ENCODE measurements at regions not wholly inside any gene's neighbourhood (a gene's known extent, or its start where the extent isn't known, plus 50 kb on each side); places are given as distances from the start of the nearest gene placed in this dataset.
"Not testable (repeated sequence)": the region's sequence is repeated elsewhere in the genome, so short reads cannot be mapped to it uniquely, and the experiment has no call there.

GRCh38 chr2:239833269-239834109 lies 191.7 kb downstream of the NDUFA10 start:
- no peak for DNase-seq (ENCODE audit: low read depth in 1 of 2, low spot score in 1 of 2)

- DNase-seq (ENCODE audit: low read depth in 1 of 2, low spot score in 1 of 2), result no peak
Observed at GRCh38 chr2:239832490-239833268, 192.5 kb downstream of the NDUFA10 start.

- no peak for DNase-seq (ENCODE audit: low read depth in 1 of 2, low spot score in 1 of 2)
Observed at GRCh38 chr2:239831861-239832489, 193.2 kb downstream of the NDUFA10 start.

- DNase-seq (ENCODE audit: low read depth in 1 of 2, low spot score in 1 of 2), result no peak
Observed at GRCh38 chr2:239831001-239831731, 194.0 kb downstream of the NDUFA10 start.

GRCh38 chr2:239830121-239831000 lies 194.8 kb downstream of the NDUFA10 start:
- DNase-seq (ENCODE audit: low read depth in 1 of 2, low spot score in 1 of 2), result no peak

GRCh38 chr2:239829326-239829725 lies 195.8 kb downstream of the NDUFA10 start:
- DNase-seq (ENCODE audit: low read depth in 1 of 2, low spot score in 1 of 2), result no peak

- DNase-seq (ENCODE audit: low read depth in 1 of 2, low spot score in 1 of 2), result not testable (repeated sequence)
Observed at GRCh38 chr2:239828973-239829275, 196.2 kb downstream of the NDUFA10 start.

- no peak for DNase-seq (ENCODE audit: low read depth in 1 of 2, low spot score in 1 of 2)
Observed at GRCh38 chr2:239828192-239828972, 196.8 kb downstream of the NDUFA10 start.

GRCh38 chr2:239827523-239827890 lies 197.6 kb downstream of the NDUFA10 start:
- DNase-seq (ENCODE audit: low read depth in 1 of 2, low spot score in 1 of 2), result no peak

GRCh38 chr2:239826786-239827522 lies 198.2 kb downstream of the NDUFA10 start:
- DNase-seq (ENCODE audit: low read depth in 1 of 2, low spot score in 1 of 2), result no peak

- DNase-seq (ENCODE audit: low read depth in 1 of 2, low spot score in 1 of 2), result no peak
Observed at GRCh38 chr2:239826376-239826775, 198.8 kb downstream of the NDUFA10 start.

GRCh38 chr2:239825705-239825979 lies 199.5 kb downstream of the NDUFA10 start:
- no peak for DNase-seq (ENCODE audit: low read depth in 1 of 2, low spot score in 1 of 2)

- no peak for DNase-seq (ENCODE audit: low read depth in 1 of 2, low spot score in 1 of 2)
Observed at GRCh38 chr2:239824866-239825704, 200.1 kb downstream of the NDUFA10 start.

- DNase-seq (ENCODE audit: low read depth in 1 of 2, low spot score in 1 of 2), result no peak
Observed at GRCh38 chr2:239824046-239824694, 201.0 kb downstream of the NDUFA10 start.

GRCh38 chr2:239822146-239822831 lies 202.9 kb downstream of the NDUFA10 start:
- no peak for DNase-seq (ENCODE audit: low read depth in 1 of 2, low spot score in 1 of 2)

- DNase-seq (ENCODE audit: low read depth in 1 of 2, low spot score in 1 of 2), result no peak
Observed at GRCh38 chr2:239821694-239822075, 203.5 kb downstream of the NDUFA10 start.

All from activated T-helper 1 cell treated with anti-CD3 and anti-CD28 coated beads, Interleukin-2, amount 50 U/mL, for 16 hours (primary cell).